BE2C (cell line): ENCODE measurements at regions not wholly inside any gene's neighbourhood (a gene's known extent, or its start where the extent isn't known, plus 50 kb on each side); places are given as distances from the start of the nearest gene placed in this dataset.

Source experiments
- DNase-seq: peaks from one replicate; pipeline ENCODE4 v3.0.0-alpha.2; 2020
- H3K27me3 ChIP-seq: fragments of 250-450 bp; sonication (Bioruptor Pico); 2 replicates; pipeline ENCODE4 v1.5.1; 2020; ENCODE audit warnings: mild to moderate bottlenecking
- H3K36me3 ChIP-seq: fragments of 250-450 bp; sonication (Bioruptor Pico); 2 replicates; pipeline ENCODE4 v1.5.1; 2020; ENCODE audit warnings: mild to moderate bottlenecking
- H3K4me1 ChIP-seq: fragments of 250-450 bp; sonication (Bioruptor Pico); 2 replicates; pipeline ENCODE4 v1.5.1; 2020
- H3K4me3 ChIP-seq: 2 replicates; pipeline ENCODE4 v1.5.1; 2011; ENCODE audit warnings: low read depth, low read length
- H3K9me3 ChIP-seq: fragments of 250-450 bp; sonication (Bioruptor Pico); 2 replicates; pipeline ENCODE4 v1.5.1; 2020
- TF ChIP-seq, protein P1 (sequence below): IDR thresholded peaks from 2 replicates; pipeline ENCODE4 v1.5.1; 2012; ENCODE audit warnings: mild to moderate bottlenecking, low read depth, low read length

GRCh38 chr2:238971318-238972145, 123.6 kb downstream of the TWIST2 start:
- no peak for DNase-seq
- no peaks in the 10 kb centered on the region for H3K4me1 ChIP-seq
- H3K9me3 ChIP-seq: no peaks in the 10 kb centered on the region
- no peak overlapping the region for H3K4me3 ChIP-seq
- no peaks in the 10 kb centered on the region for H3K27me3 ChIP-seq
- H3K36me3 ChIP-seq: no peaks in the 10 kb centered on the region
- TF ChIP-seq, protein P1, sequence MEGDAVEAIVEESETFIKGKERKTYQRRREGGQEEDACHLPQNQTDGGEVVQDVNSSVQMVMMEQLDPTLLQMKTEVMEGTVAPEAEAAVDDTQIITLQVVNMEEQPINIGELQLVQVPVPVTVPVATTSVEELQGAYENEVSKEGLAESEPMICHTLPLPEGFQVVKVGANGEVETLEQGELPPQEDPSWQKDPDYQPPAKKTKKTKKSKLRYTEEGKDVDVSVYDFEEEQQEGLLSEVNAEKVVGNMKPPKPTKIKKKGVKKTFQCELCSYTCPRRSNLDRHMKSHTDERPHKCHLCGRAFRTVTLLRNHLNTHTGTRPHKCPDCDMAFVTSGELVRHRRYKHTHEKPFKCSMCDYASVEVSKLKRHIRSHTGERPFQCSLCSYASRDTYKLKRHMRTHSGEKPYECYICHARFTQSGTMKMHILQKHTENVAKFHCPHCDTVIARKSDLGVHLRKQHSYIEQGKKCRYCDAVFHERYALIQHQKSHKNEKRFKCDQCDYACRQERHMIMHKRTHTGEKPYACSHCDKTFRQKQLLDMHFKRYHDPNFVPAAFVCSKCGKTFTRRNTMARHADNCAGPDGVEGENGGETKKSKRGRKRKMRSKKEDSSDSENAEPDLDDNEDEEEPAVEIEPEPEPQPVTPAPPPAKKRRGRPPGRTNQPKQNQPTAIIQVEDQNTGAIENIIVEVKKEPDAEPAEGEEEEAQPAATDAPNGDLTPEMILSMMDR: no peak

GRCh38 chr2:238972146-238972445, 124.2 kb downstream of the TWIST2 start:
- TF ChIP-seq, protein P1: no peak
- no peaks in the 10 kb centered on the region for H3K4me1 ChIP-seq
- no peaks in the 10 kb centered on the region for H3K27me3 ChIP-seq
- no peak overlapping the region for H3K4me3 ChIP-seq
- H3K36me3 ChIP-seq: no peaks in the 10 kb centered on the region
- DNase-seq: no peak
- H3K9me3 ChIP-seq: no peaks in the 10 kb centered on the region

GRCh38 chr2:238973038-238973739, 125.3 kb downstream of the TWIST2 start:
- TF ChIP-seq, protein P1: no peak
- DNase-seq: no peak
- H3K27me3 ChIP-seq: no peaks in the 10 kb centered on the region

DNA sequence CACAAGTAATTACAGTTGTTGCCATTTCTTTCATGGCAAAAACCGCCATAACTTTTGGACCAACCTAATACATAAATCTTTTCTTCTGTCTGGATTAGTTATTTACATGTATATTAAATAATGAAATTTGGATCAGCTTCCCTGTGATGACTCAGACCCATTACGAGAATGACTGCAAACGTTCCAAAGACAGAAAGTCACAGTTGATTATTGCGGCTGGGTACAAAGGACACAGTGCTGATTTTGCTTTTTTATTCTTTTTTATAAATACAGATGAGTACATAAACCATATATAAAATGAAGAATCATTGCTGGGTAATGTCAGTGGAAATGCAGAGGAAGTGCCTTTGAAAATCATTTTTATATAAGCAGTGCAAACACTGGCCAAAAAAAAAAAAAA, 126.2 kb downstream of the TWIST2 start:
- H3K9me3 ChIP-seq: no peaks in the 10 kb centered on the region
- H3K27me3 ChIP-seq: no peaks in the 10 kb centered on the region
- no peaks in the 10 kb centered on the region for H3K4me1 ChIP-seq
- DNase-seq: no peak
- H3K4me3 ChIP-seq: no peak overlapping the region
- no peaks in the 10 kb centered on the region for H3K36me3 ChIP-seq
- TF ChIP-seq, protein P1: no peak

More at GRCh38 chr2:238973038-238973739, 125.3 kb downstream of the TWIST2 start:
- no peaks in the 10 kb centered on the region for H3K4me1 ChIP-seq
- no peaks in the 10 kb centered on the region for H3K9me3 ChIP-seq
- no peak overlapping the region for H3K4me3 ChIP-seq
- no peaks in the 10 kb centered on the region for H3K36me3 ChIP-seq

- no peaks in the 10 kb centered on the region for H3K4me1 ChIP-seq
- no peak for DNase-seq
- TF ChIP-seq, protein P1: peak; percentile 39
- H3K9me3 ChIP-seq: no peaks in the 10 kb centered on the region
- H3K27me3 ChIP-seq: 0 out of 2 replicates have a peak, but pooled peaks cover 1% of the 10 kb centered on the region
- H3K36me3 ChIP-seq: no peaks in the 10 kb centered on the region
- no peak overlapping the region for H3K4me3 ChIP-seq
Measured at GRCh38 chr2:238974501-238975166, 126.7 kb downstream of the TWIST2 start.
